Motor neuron (in vitro differentiated cells): ENCODE measurements at regions not wholly inside any gene's neighbourhood (a gene's known extent, or its start where the extent isn't known, plus 50 kb on each side); places are given as distances from the start of the nearest gene placed in this dataset.

Experiments used
- ATAC-seq, 8 experiments: fragments of 200-7000 bp; cut with Tn5 transposase; replicated peaks in 6 of 8; 2 replicates each; pipeline ENCODE4 v1.8.0; 2021; ENCODE audit warnings: mild to moderate bottlenecking in 8 of 8, moderate library complexity in 8 of 8
- H3K27ac ChIP-seq, 2 donors: fragments of 250-450 bp; sonication (Bioruptor Pico); 2 replicates each; pipeline ENCODE4 v1.9.0; 2021; ENCODE audit warnings: antibody characterized with exemption in 2 of 2, mild to moderate bottlenecking in 2 of 2, moderate library complexity in 1 of 2
- H3K4me1 ChIP-seq, 2 donors: fragments of 250-450 bp; sonication (Bioruptor Pico); replicated peaks in 1 of 2; 2 replicates each; pipeline ENCODE4 v1.6.1; 2021; ENCODE audit warnings: antibody characterized with exemption in 2 of 2, mild to moderate bottlenecking in 2 of 2, moderate library complexity in 1 of 2
- H3K4me3 ChIP-seq, 5 donors: fragments of 250-450 bp; sonication (Bioruptor Pico); 2 replicates each; pipeline ENCODE4 v1.9.0; 2021; ENCODE audit warnings: antibody characterized with exemption in 5 of 5, mild to moderate bottlenecking in 5 of 5, moderate library complexity in 4 of 5
- WGBS, 10 experiments: fragments of 450-650 bp; shearing (Covaris generic); methylation state at CpG; one replicate each; pipeline ENCODE4 v1.0.0; 2022; 5-methylcytosine and 5-hydroxymethylcytosine counted together
- in situ Hi-C, 9 experiments: fragments of 400-800 bp; cut with MboI; loops; one replicate each; pipeline ENCODE4 v1.15.0; 2021; ENCODE audit warnings: low sequenced_read_pairs in 9 of 9, low pct_unique_long_range_greater_than_20kb in 2 of 9; ENCODE audit not compliant: unreplicated experiment in 9 of 9

- Histone ChIP-seq H3K27ac (no peak overlapping the region), H3K4me1 (peaks cover 12 to 14% of the 10 kb centered on the region in 2 donors), H3K4me3 (no peak overlapping the region)
- in situ Hi-C loops, result no loop called here
- ATAC-seq, result no peak
- 82 to 100% (median 92%) methylated on average over 1 to 4 of the region's 4 CpGs; no CpG with 5 or more reads in 1 of the 10 experiments for WGBS, 10 experiments
These were observed 102.6 kb downstream of the GLUL start for GRCh38 chr1:182288749-182289604.

- WGBS, 10 experiments, result 83 to 100% (median 100%) methylated on average over 1 to 2 of the region's 2 CpGs; no CpG with 5 or more reads in 5 of the 10 experiments
- ATAC-seq, result no peak
- H3K4me3 ChIP-seq, result no peak overlapping the region
- no peak overlapping the region for H3K27ac ChIP-seq
- in situ Hi-C loops, result no loop called here
- peaks cover 15 to 18% of the 10 kb centered on the region in 2 donors for H3K4me1 ChIP-seq
These were observed 104.8 kb downstream of the GLUL start for GRCh38 chr1:182286761-182287160.

GRCh38 chr1:182283746-182284544, 107.6 kb downstream of the GLUL start:
- ATAC-seq, result no peak
- Histone ChIP-seq H3K4me3 (no peak overlapping the region), H3K4me1 (peaks cover 24 to 28% of the 10 kb centered on the region in 2 donors), H3K27ac (no peak overlapping the region)
- in situ Hi-C loops, result no loop called here
- WGBS, 10 experiments, result 56 to 100% (median 78%) methylated on average over 1 to 3 of the region's 3 CpGs; no CpG with 5 or more reads in 2 of the 10 experiments

DNA sequence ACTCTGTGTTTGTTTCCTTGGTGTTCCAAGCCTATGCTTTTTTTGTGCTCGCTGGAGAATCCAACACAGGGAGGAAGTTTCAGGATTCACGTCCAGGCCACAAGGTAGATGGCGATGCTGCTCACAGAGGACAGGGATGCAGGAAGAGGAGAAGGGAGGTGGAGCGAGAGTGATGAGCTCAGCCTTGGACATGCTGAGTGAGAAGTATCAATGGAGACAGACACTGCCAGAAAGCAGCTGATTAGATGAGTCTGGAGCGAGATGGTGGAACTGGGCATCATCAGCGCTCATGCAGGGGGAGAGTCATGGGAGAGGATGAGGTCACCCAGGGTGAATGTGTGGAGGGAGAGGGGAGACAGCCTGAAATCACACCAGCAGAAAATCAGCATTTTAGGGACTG, 110.0 kb downstream of the GLUL start:
- WGBS, 10 experiments, result 0 to 100% (median 80%) methylated on average over 1 to 6 of the region's 6 CpGs; no CpG with 5 or more reads in 1 of the 10 experiments
- H3K27ac ChIP-seq, result peak overlapping the region in 1 of 2 donors; percentile 68
- peaks cover 24 to 30% of the 10 kb centered on the region in 2 donors for H3K4me1 ChIP-seq
- in situ Hi-C loops, result no loop called here
- no peak overlapping the region for H3K4me3 ChIP-seq
- peak; percentile 23 to 87 (median 71) for ATAC-seq

DNA sequence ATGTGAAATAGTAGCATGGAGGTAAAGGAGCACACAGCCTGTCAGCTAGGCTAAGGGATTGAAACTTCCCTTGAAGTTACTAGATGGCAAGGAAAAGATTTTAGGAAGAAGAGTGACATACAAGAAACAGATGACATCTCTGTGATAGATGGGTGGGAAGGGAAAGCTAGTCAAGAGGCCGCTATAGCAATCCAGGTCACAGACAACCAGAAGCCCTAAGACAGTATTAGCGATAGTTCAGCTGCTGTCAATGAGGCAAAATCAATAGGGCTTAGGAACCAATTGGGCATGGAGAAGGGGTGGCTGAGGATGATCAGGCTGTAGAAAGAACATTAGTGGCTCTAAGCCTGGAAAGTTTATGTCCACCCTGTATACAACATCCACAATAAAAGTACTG, 111.1 kb downstream of the GLUL start:
- in situ Hi-C loops, result no loop called here

GRCh38 chr1:182279724-182280503, 111.7 kb downstream of the GLUL start:
- WGBS, 10 experiments, result 0 to 60% (median 40%) methylated on average over 1 to 4 of the region's 9 CpGs; no CpG with 5 or more reads in 3 of the 10 experiments
- in situ Hi-C loops, result no loop called here
- Histone ChIP-seq H3K4me3 (no peak overlapping the region), H3K4me1 (peaks cover 24 to 30% of the 10 kb centered on the region in 2 donors), H3K27ac (peak overlapping the region; percentile 20 to 47)
- ATAC-seq, result peak in 6 of 8 experiments; percentile 29 to 91 (median 86)

More for the DNA sequence above, 111.1 kb downstream of the GLUL start:
- Histone ChIP-seq H3K4me3 (no peak overlapping the region), H3K4me1 (peaks cover 24 to 30% of the 10 kb centered on the region in 2 donors), H3K27ac (peak overlapping the region; percentile 20 to 47)
- WGBS, 10 experiments, result 8 to 100% (median 42%) methylated on average over 1 to 2 of the region's 2 CpGs; no CpG with 5 or more reads in 4 of the 10 experiments
- ATAC-seq, result no peak

- 3 to 100% (median 43%) methylated on average over 1 to 7 of the region's 7 CpGs for WGBS, 10 experiments
- no peak overlapping the region for H3K4me3 ChIP-seq
- H3K27ac ChIP-seq, result no peak overlapping the region
- H3K4me1 ChIP-seq, result peaks cover 24 to 30% of the 10 kb centered on the region in 2 donors
- ATAC-seq, result no peak
- in situ Hi-C loops, result no loop called here
These were observed 112.3 kb downstream of the GLUL start for GRCh38 chr1:182279302-182279701.

- in situ Hi-C loops, result no loop called here
- Histone ChIP-seq H3K27ac (no peak overlapping the region), H3K4me1 (peaks cover 24 to 30% of the 10 kb centered on the region in 2 donors), H3K4me3 (no peak overlapping the region)
- WGBS, 10 experiments, result 18 to 100% (median 90%) methylated on average over 2 to 7 of the region's 7 CpGs; no CpG with 5 or more reads in 1 of the 10 experiments
- ATAC-seq, result no peak
These were observed 113.2 kb downstream of the GLUL start for GRCh38 chr1:182278144-182279054.

DNA sequence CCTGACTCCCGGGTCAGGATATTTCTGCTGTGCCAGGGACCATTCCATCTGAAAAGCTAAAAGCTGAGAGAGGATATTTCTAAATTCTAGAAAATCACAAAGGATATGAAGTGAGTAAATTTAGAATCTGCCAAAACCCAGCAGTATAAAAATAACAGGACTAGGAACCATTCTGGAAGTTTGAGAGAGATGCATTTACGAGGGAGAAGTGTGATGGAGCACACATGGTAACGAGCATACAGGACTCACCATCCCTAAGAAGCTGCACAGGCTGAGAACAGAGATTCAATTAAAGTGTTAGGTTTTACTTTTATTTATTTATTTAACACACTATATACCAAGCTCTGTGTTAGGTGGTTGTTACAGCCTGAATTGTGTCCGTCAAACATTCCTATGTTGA, 116.3 kb downstream of the GLUL start:
- Histone ChIP-seq H3K4me1 (peaks cover 10 to 13% of the 10 kb centered on the region in 2 donors), H3K27ac (no peak overlapping the region), H3K4me3 (no peak overlapping the region)
- in situ Hi-C loops, result no loop called here
- ATAC-seq, result no peak
- 23 to 100% (median 80%) methylated on average over 1 to 4 of the region's 4 CpGs; no CpG with 5 or more reads in 1 of the 10 experiments for WGBS, 10 experiments

DNA sequence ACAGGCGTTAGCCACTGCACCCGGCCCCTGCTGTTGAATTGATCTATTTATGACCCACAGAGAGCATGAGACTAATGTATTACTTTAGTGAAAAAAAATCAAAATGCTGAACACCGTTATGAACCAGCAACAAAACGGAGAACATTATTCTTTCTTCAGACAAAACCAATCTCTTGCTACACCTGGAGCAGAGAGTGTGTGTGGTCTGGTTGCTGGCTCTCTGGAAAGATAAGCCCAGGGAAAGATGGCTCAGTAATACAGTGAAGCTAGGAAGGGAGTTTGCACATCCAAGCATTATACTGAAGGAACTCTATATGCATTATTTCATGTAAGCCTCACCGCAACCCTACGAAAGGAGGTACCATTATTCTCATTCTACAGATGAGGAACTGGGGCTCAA, 117.0 kb downstream of the GLUL start:
- Histone ChIP-seq H3K4me3 (no peak overlapping the region), H3K4me1 (peaks cover 5 to 8% of the 10 kb centered on the region in 2 donors), H3K27ac (no peak overlapping the region)
- WGBS, 10 experiments, result 62 to 98% (median 81%) methylated on average over 2 to 6 of the region's 6 CpGs; no CpG with 5 or more reads in 2 of the 10 experiments
- in situ Hi-C loops, result no loop called here
- no peak for ATAC-seq

- Histone ChIP-seq H3K4me1 (no peaks in the 10 kb centered on the region), H3K27ac (no peak overlapping the region), H3K4me3 (no peak overlapping the region)
- 14 to 100% (median 80%) methylated on average over 1 of the region's 1 CpG; no CpG with 5 or more reads in 1 of the 10 experiments for WGBS, 10 experiments
- in situ Hi-C loops, result no loop called here
- peak in 2 of 8 experiments; percentile 12 to 79 for ATAC-seq
These were observed 120.9 kb downstream of the GLUL start for GRCh38 chr1:182270731-182271130.

DNA sequence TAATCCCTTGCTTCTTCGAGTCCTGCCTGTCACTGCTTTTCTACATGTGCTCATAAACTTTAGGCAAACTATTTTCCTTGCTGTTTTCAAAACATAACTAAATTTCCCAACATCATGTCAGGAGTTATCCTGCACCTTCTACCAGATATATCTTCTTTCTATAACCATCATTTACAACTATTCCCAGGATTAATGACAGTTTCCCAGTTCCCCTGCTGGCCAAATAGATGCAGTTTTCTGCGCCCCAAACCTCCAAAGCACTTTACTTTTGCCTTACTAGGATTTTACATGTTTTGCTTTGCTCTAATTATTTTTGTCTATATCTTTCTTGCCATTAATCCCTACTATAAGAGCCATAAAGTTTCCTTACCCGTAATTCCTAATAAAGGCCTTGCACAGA, 122.5 kb downstream of the GLUL start:
- in situ Hi-C loops, result no loop called here
- H3K4me3 ChIP-seq, result no peak overlapping the region
- H3K4me1 ChIP-seq, result no peaks in the 10 kb centered on the region
- no peak overlapping the region for H3K27ac ChIP-seq
- WGBS, 10 experiments, result 65 to 100% (median 93%) methylated on average over 1 to 3 of the region's 3 CpGs
- ATAC-seq, result no peak
